ENCODE measurements at regions not wholly inside any gene's neighbourhood (a gene's known extent, or its start where the extent isn't known, plus 50 kb on each side); places are given as distances from the start of the nearest gene placed in this dataset.

DNA sequence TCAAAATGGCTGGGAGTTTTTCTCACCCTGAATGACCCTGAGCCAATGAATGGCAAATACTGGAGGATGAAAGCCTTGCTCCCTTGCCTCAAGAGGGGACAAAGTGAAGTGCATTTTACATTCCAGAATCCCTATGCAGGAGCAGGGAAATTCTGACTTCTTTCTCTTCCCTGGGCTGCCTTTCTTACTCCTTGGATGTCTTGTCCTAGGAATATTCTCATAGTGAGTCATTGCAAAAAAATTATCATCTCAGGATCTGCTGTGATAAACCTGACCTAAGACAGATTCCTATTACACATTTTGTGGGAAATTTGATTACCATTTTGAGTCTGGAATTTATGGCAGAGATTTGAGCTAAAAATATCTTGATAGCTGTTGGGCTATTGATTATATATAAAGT lies 199.9 kb downstream of the TMA16 start:
- no peak for TF ChIP-seq ZNF121 (tag by site-specific recombination; IDR thresholded peaks at IDR 0.05)
- no peak for TF ChIP-seq ZFP69B (tag by site-specific recombination; IDR thresholded peaks at IDR 0.05)
- no peak for TF ChIP-seq TCF7L2 (IDR thresholded peaks at IDR 0.05; ENCODE audit: borderline replicate concordance, low read depth, low read length)
- TF ChIP-seq, protein P1, sequence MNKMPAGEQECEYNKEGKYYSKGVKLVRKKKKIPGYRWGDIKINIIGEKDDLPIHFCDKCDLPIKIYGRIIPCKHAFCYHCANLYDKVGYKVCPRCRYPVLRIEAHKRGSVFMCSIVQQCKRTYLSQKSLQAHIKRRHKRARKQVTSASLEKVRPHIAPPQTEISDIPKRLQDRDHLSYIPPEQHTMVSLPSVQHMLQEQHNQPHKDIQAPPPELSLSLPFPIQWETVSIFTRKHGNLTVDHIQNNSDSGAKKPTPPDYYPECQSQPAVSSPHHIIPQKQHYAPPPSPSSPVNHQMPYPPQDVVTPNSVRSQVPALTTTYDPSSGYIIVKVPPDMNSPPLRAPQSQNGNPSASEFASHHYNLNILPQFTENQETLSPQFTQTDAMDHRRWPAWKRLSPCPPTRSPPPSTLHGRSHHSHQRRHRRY (tag by site-specific recombination; IDR thresholded peaks at IDR 0.05) = no peak
- no peak for TF ChIP-seq ZNF670 (tag by site-specific recombination; IDR thresholded peaks at IDR 0.05; ENCODE audit: low read depth)
- no peak for TF ChIP-seq OVOL3 (tag by site-specific recombination; IDR thresholded peaks at IDR 0.05)
- TF ChIP-seq ZNF629 (tag by site-specific recombination; IDR thresholded peaks at IDR 0.05) = no peak
- TF ChIP-seq, protein P2, sequence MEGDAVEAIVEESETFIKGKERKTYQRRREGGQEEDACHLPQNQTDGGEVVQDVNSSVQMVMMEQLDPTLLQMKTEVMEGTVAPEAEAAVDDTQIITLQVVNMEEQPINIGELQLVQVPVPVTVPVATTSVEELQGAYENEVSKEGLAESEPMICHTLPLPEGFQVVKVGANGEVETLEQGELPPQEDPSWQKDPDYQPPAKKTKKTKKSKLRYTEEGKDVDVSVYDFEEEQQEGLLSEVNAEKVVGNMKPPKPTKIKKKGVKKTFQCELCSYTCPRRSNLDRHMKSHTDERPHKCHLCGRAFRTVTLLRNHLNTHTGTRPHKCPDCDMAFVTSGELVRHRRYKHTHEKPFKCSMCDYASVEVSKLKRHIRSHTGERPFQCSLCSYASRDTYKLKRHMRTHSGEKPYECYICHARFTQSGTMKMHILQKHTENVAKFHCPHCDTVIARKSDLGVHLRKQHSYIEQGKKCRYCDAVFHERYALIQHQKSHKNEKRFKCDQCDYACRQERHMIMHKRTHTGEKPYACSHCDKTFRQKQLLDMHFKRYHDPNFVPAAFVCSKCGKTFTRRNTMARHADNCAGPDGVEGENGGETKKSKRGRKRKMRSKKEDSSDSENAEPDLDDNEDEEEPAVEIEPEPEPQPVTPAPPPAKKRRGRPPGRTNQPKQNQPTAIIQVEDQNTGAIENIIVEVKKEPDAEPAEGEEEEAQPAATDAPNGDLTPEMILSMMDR (tag by site-specific recombination; IDR thresholded peaks at IDR 0.05) = no peak
- no peak for TF ChIP-seq ZNF785 (tag by site-specific recombination; IDR thresholded peaks at IDR 0.05)
- TF ChIP-seq ZNF707 (tag by site-specific recombination; IDR thresholded peaks at IDR 0.05) = no peak
